Kidney (tissue), 13 donors: ENCODE measurements at regions not wholly inside any gene's neighbourhood (a gene's known extent, or its start where the extent isn't known, plus 50 kb on each side); places are given as distances from the start of the nearest gene placed in this dataset.
"Not testable (repeated sequence)": the region's sequence is repeated elsewhere in the genome, so short reads cannot be mapped to it uniquely, and the experiment has no call there.

Source experiments
- DNase-seq, 5 donors: peaks; one replicate each; pipeline ENCODE4 v3.0.0-alpha.2; 2013 to 2020
- FAIRE-seq: peaks from 2 replicates; lab custom pipeline; 2012; peaks lifted over from hg19 to GRCh38; lab: Jason Lieb, UNC
- H3K27ac ChIP-seq, 2 donors: one replicate each; pipeline ENCODE4 v1.7.0; 2013; ENCODE audit warnings: low read depth in 2 of 2, low read length in 2 of 2, inconsistent platforms in 1 of 2
- H3K27me3 ChIP-seq: one replicate; pipeline ENCODE4 v1.7.1; 2013; ENCODE audit warnings: low read length, inconsistent platforms; ENCODE audit not compliant: control insufficient read depth, insufficient read depth
- H3K36me3 ChIP-seq, 3 donors: one replicate each; pipeline versions ENCODE4 v1.7.0 to v1.7.1; 2013; ENCODE audit warnings: low read length in 3 of 3, control low read depth in 1 of 3, inconsistent platforms in 1 of 3; ENCODE audit not compliant: insufficient read depth in 3 of 3, control insufficient read depth in 2 of 3
- H3K4me1 ChIP-seq, 3 donors: one replicate each; pipeline versions ENCODE4 v1.7.0 to v1.7.1; 2013; ENCODE audit warnings: low read length in 3 of 3, inconsistent platforms in 1 of 3, low read depth in 1 of 3; ENCODE audit not compliant: control insufficient read depth in 2 of 3, insufficient read depth in 2 of 3
- H3K4me3 ChIP-seq, 3 donors: one replicate each; pipeline versions ENCODE4 v1.7.0 to v1.8.1; 2013; ENCODE audit warnings: low read length in 3 of 3, control low read depth in 1 of 3, inconsistent platforms in 1 of 3
- H3K9ac ChIP-seq, 3 donors: one replicate each; pipeline versions ENCODE4 v1.7.0 to v1.7.1; 2013; ENCODE audit warnings: low read length in 3 of 3, control low read depth in 1 of 3, inconsistent platforms in 1 of 3
- H3K9me3 ChIP-seq, 3 donors: one replicate each; pipeline versions ENCODE4 v1.7.0 to v1.7.1; 2013; ENCODE audit warnings: low read length in 3 of 3, control low read depth in 1 of 3, inconsistent platforms in 1 of 3; ENCODE audit not compliant: control insufficient read depth in 2 of 3, insufficient read depth in 1 of 3
- CTCF ChIP-seq: IDR thresholded peaks from 3 replicates; pipeline ENCODE4 v1.5.1; 2012; ENCODE audit warnings: mild to moderate bottlenecking, moderate library complexity, borderline replicate concordance; ENCODE audit not compliant: insufficient read depth; ENCODE audit errors: extremely low read depth
- intact Hi-C: fragments of 100-400 bp; cut with DNase I; formaldehyde crosslinking; loops from one replicate; pipeline ENCODE4 v1.11.1; 2022
- donor health status: control.
- donor health status: control.
- donor health status: control.
- donor health status: control.
- donor health status: control.
- donor health status: DM: yes; HTN: yes; CAD: no.
- donor health status: Normal renal cell carcinoma (clear cell type).

GRCh38 chr2:131835621-131836091 lies 308.0 kb downstream of the CCDC74A start:
- FAIRE-seq, result no peak
- no peak for TF ChIP-seq CTCF
- no peak overlapping the region for H3K27ac ChIP-seq
- H3K36me3 ChIP-seq, result no peaks in the 10 kb centered on the region
- peak in 1 of 5 donors; percentile 61 for DNase-seq
- H3K27me3 ChIP-seq, result no peaks in the 10 kb centered on the region
- no peak overlapping the region for H3K9ac ChIP-seq
- no peaks in the 10 kb centered on the region for H3K9me3 ChIP-seq
- H3K4me1 ChIP-seq, result no peaks in the 10 kb centered on the region
- no peak overlapping the region for H3K4me3 ChIP-seq
- intact Hi-C loops, result no loop called here

GRCh38 chr2:131836116-131836515 lies 308.4 kb downstream of the CCDC74A start:
- H3K4me3 ChIP-seq, H3K9me3 ChIP-seq, intact Hi-C loops, FAIRE-seq, H3K27me3 ChIP-seq, H3K36me3 ChIP-seq, H3K4me1 ChIP-seq, H3K27ac ChIP-seq, H3K9ac ChIP-seq: not testable (repeated sequence)
- peak in 1 of 5 donors; percentile 37 for DNase-seq

GRCh38 chr2:131844044-131844443 lies 316.4 kb downstream of the CCDC74A start:
- H3K4me3 ChIP-seq, intact Hi-C loops: not testable (repeated sequence)
- peak; percentile 95 for FAIRE-seq

GRCh38 chr2:131856202-131856601 lies 305.6 kb downstream of the ANKRD30BL start:
- H3K4me3 ChIP-seq, H3K36me3 ChIP-seq, H3K9ac ChIP-seq, DNase-seq, H3K27ac ChIP-seq, H3K4me1 ChIP-seq, H3K27me3 ChIP-seq, H3K9me3 ChIP-seq, intact Hi-C loops: not testable (repeated sequence)
- peak; percentile 45 for FAIRE-seq

More at GRCh38 chr2:131844044-131844443, 316.4 kb downstream of the CCDC74A start:
- not testable (repeated sequence) for H3K4me1 ChIP-seq, H3K27ac ChIP-seq, H3K27me3 ChIP-seq, H3K9me3 ChIP-seq, H3K36me3 ChIP-seq, H3K9ac ChIP-seq, DNase-seq

- intact Hi-C loops, H3K36me3 ChIP-seq, H3K4me3 ChIP-seq, H3K27ac ChIP-seq, H3K9ac ChIP-seq, H3K9me3 ChIP-seq, H3K27me3 ChIP-seq, H3K4me1 ChIP-seq: not testable (repeated sequence)
- FAIRE-seq (peak; percentile 91), DNase-seq (peak in 2 of 5 donors; percentile 3 to 7)
- peak; percentile 13 for TF ChIP-seq CTCF
Observed at GRCh38 chr2:131858197-131858596, 303.6 kb downstream of the ANKRD30BL start.
